HG02571 (cell line): ENCODE measurements at regions not wholly inside any gene's neighbourhood (a gene's known extent, or its start where the extent isn't known, plus 50 kb on each side); places are given as distances from the start of the nearest gene placed in this dataset.

Experiments used
- ATAC-seq: cut with Tn5 transposase; IDR thresholded peaks from one replicate; pipeline ENCODE4 v1.9.1; 2021; ENCODE audit warnings: mild to moderate bottlenecking, moderate library complexity; ENCODE audit not compliant: unreplicated experiment

DNA sequence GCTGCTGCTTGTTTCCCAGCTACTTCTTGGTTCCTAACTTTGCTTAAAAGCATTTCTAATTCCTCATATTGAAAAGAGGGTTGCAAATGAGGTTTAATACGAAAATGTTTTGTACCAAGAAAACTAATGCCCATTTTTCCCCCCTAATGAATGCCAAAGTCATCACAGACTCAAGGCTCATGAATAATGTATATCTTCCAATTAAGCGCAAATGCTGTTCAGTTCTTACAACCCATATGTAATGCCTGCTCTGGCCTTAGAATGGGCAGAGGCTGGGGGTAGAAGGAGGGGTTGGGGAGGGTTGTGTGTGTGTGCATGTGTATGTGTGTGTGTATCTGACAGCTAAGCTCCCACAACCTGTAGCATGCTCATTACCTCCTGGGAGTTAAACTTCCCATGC, 901.7 kb downstream of the KCNMA1 start:
- ATAC-seq = no peak

DNA sequence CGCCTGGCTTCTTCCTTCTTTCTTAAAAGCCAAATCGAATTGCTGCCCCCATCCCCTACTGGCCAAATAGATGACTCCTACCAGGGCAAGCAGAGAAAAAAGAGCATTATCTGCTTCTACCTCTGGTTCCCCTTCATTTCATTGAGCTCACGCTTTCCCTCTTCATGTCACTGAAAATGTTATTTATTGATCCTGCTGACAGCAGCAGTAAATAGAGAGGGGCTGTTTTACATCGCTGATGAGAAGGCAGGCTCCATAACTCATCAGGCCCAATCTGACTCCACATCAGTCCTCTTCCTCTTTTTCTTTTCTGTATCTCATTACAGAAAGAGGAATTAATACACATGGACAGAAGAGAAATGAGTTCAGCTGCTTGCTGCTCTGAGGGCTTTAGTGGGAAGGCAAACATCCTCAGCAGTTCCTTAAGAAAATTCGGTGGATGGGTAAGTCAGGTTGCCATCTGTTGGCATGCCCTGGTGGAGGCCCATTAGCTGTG, 904.1 kb downstream of the KCNMA1 start:
- ATAC-seq = no peak

GRCh38 chr10:76732306-76732705, 905.3 kb downstream of the KCNMA1 start:
- no peak for ATAC-seq

DNA sequence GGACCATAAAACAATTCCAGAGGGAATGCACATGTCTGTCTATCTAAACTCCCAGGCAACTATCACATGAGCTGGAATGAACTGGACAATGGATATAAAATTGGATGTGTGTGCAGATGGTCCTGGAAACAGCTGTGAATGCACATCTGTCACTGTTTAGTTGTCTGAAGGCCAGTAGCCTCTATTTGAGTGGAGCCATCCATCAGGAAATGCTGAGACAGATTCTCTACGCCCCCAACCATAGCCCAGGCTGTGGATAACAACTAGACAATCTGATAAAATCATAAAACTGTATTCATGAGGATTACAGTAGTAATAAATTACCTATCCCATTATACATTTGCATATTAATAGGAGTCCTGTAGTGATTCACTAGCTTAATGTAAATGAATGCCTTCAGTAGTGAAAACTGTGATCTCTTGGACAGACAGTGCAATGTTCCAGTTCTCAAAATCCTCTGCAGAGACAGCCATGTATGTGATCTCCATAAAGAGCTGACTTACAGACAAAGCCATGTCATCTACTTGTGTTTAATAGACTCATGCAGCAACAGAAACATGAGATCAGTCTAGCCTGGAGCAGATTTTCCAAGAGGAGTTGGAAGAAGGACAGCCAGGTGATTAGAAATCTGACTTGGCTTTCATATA, 907.6 kb downstream of the KCNMA1 start:
- ATAC-seq = no peak

DNA sequence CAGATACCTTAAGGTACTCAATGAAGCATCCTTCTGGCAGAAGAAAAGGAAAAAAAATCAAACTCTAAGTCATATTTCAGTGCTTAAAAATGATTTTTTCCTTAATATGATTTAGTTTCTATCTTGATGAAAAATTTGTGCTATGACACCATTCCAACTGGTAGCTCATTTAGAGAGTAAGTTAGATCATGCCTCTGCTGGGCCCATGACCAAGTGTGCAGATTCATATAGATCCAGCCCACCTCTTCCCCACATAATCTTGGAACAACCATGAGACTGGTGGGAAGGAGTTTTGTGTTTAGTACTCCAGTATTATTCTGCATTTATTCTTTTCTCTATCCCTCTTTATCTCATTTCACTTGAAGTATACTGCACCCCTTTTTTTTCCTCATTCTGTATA, 908.3 kb downstream of the KCNMA1 start:
- ATAC-seq = no peak

DNA sequence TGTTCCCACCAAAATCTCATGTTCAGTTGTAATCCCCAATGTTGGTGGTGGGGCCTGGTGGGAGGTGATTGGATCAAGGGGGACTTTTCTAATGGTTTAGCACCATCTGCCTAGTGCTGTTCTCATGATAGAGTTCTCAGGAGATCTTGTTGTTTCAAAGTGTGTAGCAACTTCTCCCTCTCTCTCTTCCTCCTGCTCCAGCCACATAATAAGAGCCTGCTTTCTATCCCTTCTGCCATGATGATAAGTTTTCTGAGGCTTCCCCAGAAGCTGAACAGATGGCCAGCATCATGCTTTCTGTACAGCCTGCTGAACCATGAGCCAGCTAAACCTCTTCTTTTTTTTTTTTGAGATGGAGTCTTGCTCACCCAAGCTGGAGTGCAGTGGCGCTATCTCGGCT, 910.6 kb downstream of the KCNMA1 start:
- no peak for ATAC-seq

DNA sequence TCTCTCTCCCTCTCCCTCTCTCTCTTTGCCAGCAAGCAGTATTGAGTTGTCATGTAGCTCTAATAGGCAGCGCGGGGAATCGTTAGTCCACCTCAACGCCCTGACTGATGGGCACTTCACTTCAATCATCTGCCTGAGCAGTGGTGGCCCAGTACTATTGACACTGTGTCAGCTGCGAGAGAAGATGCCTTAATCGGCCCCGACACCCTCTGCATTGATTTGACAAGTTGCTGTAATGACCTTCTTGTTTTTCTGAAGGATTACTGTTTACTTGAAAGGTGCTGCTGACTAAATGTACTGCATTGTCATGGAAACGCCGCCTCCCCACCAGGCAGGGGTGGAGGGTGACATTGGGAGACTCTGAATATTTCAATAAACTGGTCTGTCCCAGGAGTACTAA, 913.8 kb downstream of the KCNMA1 start:
- ATAC-seq = no peak

DNA sequence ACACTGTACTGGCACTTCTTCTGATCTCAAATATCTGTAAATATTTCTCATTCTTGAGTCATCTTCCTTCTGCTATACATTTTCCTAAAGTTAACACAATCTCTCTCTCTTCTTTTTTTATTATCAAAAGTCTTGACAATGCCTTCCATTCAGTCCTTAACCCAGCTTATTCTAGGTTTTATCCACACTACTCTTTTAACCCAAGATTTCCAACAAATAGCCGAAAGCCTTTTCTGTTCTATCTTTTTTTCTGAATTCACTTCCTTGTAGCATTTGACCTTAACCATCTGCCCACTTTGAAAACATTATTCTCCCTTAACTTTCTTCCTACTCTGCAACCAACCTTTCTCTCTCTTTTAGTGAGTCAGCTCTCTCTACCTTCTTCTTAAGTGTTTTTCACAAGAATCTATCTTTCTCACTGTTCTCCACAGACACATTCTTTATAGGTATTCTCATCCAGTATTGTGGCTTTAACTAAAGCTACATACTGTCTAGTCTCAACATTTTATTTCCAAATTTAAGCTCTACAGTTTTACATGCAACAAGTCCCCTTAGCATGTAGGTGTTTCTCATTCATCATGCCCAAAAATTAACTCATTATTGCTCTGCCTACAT, 915.6 kb downstream of the KCNMA1 start:
- no peak for ATAC-seq

- ATAC-seq = no peak
Observed at GRCh38 chr10:76719006-76719405, 918.6 kb downstream of the KCNMA1 start.

GRCh38 chr10:76717141-76717540, 920.5 kb downstream of the KCNMA1 start:
- no peak for ATAC-seq

GRCh38 chr10:76711222-76711997, 926.2 kb downstream of the KCNMA1 start:
- no peak for ATAC-seq

- no peak for ATAC-seq
Observed at GRCh38 chr10:76700241-76700640, 937.4 kb downstream of the KCNMA1 start.

- ATAC-seq = no peak
Observed at GRCh38 chr10:76697923-76698322, 939.7 kb downstream of the KCNMA1 start.

GRCh38 chr10:76695069-76695468, 942.5 kb downstream of the KCNMA1 start:
- ATAC-seq = no peak

DNA sequence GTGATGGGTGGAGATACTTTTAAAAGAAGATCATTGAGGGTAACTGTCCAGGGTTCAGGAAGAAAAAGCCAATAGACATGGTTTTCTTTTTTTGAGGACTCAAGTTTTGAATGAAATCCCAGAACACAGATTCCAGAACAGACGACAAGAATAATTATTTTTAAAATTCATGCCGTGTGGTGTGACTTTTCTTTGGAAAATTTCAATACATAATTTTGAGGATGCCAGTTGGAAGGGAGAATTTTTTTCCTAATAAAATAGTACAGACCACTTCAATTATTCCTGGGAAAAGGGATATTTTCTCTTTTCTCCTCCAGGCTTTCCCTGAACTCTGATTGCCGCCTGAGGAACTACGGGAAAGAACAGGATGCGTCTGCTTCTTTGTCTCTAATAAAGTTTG, 951.4 kb downstream of the KCNMA1 start:
- no peak for ATAC-seq

DNA sequence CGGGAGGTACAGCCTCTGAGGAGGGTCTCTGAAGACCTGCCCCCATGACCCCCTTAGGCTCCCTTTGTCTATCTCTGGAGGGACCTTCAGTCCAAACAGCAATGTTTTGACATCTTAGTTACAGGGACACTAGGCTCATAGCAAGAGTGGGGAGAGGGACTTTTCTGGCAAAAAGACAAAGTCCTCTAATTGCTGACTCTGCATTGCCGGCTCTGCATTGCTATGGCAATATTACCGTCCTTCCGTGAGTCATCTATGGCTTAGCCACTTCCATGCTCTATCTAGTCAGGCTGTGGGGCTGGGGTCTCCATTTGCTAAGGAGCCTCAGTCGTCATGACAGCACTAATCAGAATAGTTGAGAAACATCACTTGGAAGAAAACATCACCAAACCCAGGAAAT, 952.6 kb downstream of the KCNMA1 start:
- ATAC-seq = no peak

DNA sequence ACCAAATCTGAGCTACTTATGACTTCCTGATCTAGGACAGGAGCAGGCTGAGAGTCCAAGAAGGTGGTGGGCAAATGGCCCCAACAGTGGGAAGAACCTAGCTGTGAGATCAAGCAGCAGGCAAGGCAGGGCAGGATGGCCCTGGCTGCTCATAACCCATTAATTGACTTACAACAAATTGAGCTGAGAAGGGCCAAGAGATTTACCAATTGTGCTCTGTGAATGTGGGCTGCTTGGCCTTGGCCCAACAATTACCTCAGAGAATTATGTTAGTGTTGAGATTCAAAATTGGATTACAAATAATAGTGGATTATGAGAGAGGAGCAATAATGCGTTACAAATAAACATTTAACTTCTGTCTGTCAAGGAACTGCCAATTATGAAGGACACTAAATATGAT, 956.5 kb downstream of the KCNMA1 start:
- ATAC-seq = no peak

GRCh38 chr10:76679030-76679429, 958.6 kb downstream of the KCNMA1 start:
- no peak for ATAC-seq

DNA sequence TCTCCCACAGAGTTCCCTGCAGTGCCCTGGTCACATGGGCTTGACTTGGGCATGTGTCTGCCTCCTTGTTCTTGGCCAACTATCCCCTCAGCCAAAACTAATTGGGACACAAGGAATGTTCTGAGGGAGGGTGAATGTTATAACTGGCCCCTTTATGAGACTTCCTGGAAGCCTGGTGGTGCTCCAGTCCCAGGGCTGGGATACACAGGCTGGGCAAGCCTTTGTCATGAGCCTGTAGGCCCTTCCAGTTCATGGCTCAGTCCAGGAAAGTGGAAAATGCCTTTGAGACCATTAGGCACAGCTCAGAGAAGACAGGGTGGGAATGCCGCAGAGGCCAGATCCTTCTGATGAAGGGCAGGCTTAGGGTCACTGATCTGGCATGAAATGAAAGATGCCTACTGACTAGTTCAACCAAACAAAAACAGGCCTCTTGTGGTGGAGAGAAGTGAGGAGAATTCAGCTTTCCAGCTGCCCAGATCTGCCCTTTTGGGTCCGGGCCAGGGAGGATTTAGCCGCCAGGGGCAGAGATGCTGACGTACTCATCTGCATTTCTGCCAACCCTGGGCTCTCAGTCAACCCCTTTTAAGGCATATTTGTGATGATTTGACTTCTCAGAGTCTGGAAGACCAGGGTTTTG, 961.5 kb downstream of the KCNMA1 start:
- no peak for ATAC-seq

GRCh38 chr10:76675561-76675950, 962.1 kb downstream of the KCNMA1 start:
- no peak for ATAC-seq
